Epidermal melanocyte (primary cell): ENCODE measurements at regions not wholly inside any gene's neighbourhood (a gene's known extent, or its start where the extent isn't known, plus 50 kb on each side); places are given as distances from the start of the nearest gene placed in this dataset.

ENCODE experiments used
- DNase-seq: peaks from one replicate; pipeline ENCODE4 v3.0.0; 2011; ENCODE audit warnings: low spot score; ENCODE audit not compliant: insufficient read length

- no peak for DNase-seq
These were observed 306.6 kb downstream of the FAT3 start for GRCh38 chr11:92531065-92531739.

DNA sequence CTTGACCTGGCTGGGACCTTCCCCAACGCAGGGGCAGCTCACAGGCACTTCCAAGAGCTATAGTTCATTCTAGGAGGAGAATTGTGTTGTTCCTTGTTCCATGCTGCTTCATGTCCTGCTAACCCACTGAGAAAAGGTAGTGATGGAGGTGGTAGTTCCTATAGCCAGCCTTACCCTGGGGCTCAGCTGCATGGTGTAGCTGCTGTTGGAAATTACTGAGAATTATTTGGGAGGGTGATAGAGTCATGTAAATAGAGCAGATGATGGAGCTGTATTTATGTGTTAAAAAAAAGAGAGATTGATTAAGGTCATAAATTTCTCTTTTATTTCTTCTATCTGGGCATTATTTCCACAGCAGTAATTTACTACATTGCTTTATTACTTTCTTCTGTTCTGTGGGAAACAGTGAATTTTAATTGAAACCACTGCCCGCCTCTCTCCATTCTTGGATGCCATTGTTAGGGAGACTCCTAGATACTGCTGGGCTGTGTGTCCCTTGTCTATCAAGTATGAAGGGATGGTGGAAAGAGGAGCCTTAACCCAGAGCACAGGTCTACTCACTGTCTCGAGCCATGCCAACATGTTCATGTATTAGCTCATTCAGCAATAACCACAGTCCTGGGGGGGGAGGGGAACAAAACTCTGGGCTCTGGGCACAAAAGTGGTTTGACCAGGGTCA, 309.2 kb downstream of the FAT3 start:
- no peak for DNase-seq

DNA sequence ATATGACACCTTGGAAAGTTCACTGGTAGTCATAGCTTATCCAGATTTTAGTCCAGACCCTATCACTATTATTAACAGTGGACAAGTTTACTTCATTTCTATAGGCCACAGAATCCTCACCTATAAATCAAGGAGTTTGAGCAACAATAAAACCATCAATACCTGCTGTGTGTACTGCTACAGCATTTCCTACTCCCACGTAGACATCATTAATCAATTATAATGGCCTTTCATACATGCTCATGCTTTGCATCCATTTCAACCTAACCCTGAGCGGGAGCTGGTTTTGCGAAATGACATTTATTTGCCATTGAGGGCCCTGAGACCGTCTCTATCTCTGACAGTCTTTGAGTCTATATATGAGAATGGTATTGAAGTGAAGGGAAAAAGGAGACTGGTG, 312.3 kb downstream of the FAT3 start:
- no peak for DNase-seq

- DNase-seq, result no peak
These were observed 315.5 kb downstream of the FAT3 start for GRCh38 chr11:92540096-92540495.

- DNase-seq, result no peak
These were observed 321.4 kb downstream of the FAT3 start for GRCh38 chr11:92545906-92546471.

DNA sequence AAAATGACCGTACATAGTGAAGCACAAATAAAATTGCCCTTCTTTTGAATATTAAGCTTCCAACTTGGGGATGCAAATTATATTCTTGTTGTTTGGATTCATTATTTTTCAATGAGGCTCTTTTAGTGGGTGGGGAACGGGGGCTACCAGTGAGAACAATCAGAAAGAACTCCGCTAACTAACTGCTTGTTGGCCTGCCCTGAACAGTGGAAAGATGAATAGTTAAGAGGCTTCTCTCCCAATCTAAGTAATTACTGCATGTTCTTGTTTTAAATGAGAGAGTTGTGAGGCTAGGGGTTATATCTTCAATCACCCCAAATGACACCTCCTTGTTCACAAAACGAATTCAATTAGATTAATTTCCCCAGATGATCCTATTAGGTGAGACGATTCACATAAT, 322.0 kb downstream of the FAT3 start:
- no peak for DNase-seq

DNA sequence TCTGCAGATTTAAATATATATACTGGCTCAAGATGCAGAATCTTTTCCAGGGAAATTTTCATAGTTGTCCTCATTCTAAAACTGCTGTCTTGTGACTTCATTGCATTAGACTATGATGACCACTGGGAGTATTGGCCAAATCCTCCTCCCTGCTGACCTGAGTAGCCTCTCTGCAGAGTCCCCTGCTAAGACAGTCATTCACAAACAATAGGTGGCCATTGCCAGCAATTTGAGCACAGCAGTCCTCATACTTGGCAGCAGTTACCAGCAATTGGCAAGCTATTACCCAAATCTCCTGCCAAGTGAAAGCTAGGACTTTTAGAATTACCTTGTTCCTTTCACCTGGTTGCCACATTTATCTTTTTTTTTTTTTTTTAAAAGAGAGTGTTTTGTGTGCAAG, 325.8 kb downstream of the FAT3 start:
- no peak for DNase-seq

DNA sequence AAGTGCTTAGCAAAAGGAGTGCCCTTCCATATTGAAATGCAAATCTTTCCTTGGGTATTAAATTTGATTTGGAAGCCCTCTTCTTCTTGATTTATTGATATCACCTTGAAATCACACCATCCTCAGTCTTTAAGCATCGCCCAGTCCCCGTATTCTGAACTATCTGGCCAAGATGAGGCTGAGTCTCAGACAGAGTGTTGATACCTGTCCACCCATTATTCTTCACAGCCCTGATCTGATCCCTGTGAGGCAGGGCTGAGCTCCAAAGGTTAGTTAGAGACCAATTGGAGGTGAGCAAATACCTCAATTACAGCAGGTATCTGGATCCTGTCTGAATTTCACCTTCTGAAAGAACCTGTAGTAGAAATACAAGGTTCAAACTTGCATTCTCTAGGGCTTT, 326.3 kb downstream of the FAT3 start:
- DNase-seq, result no peak

- no peak for DNase-seq
These were observed 328.3 kb downstream of the FAT3 start for GRCh38 chr11:92552942-92553341.

DNA sequence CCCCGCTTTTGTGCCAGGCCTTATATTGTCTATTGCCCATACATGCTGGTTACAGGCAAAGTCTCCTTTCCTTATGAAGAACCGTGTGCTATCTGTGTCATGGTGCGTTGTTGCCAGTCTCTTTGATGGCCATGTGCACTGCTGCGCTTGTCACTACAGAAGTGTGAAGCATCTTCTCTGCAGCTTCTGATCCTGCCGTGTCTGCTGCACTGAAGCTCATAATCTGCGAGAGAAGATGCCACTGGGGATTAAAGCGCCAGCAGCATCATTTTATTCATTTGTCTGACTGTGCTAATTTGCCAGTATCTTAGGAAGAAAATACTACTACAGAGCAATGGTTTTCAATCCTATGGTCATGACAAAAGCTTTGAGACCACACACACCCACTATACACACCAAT, 330.1 kb downstream of the FAT3 start:
- no peak for DNase-seq

DNA sequence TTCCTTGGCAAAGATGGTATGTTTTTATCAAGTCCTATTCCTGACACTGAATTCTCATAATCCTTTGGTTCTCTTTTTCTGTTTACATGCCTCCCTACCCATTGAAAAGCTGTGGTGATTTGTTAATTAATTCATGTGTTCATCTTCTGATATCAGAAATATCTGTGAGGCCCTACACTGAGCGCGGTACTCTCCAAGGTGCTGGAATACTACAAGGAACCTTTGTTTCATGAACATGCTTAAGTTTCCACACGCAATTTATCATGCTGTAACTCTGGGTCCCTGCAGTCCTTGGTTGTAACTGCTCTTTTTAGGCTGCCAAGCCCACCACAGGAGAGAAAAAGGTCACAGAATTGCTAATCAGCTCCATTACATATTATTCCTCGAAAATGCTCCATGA, 331.8 kb downstream of the FAT3 start:
- no peak for DNase-seq

DNA sequence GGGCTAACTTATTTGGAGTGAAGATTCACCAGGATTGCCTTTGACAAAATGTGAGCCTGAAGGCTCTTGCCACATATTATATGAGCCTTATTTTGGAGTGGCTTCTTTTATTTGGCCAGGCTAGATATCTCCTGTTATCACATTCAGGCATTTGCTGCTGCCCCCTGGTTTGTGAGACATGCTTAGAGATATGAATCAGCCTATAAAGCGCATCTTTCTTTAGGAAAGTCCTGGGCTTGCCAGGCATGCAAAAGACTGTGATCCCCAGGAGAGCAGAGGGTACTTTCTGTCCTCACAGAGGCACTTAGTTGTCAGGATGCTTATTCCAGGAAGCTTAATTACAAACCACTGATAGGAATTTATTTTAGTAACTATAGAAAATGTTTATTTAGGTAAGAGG, 333.3 kb downstream of the FAT3 start:
- no peak for DNase-seq

- DNase-seq, result no peak
These were observed 333.7 kb downstream of the FAT3 start for GRCh38 chr11:92558323-92558722.

DNA sequence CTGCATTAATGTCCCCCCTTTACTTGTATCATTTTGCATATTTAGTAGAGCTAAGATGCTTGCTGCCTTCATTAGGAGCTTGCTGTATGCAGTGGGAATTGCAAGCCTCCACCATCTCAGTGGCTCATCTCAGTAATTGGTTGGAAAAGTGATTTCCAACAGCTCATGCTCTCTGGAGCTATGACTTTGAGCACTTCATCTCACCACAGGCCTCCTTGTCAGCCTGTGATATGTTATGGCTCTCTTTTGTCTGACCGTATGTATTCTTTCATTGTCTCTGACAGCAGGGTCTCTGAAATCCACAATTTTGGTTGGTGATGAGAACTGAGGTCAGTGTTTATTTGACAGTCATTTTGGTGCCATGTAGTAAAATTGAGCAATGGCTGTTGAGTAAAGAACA, 345.1 kb downstream of the FAT3 start:
- no peak for DNase-seq

GRCh38 chr11:92572559-92572958, 347.9 kb downstream of the FAT3 start:
- DNase-seq, result no peak

GRCh38 chr11:92576315-92576714, 351.7 kb downstream of the FAT3 start:
- DNase-seq, result no peak

DNA sequence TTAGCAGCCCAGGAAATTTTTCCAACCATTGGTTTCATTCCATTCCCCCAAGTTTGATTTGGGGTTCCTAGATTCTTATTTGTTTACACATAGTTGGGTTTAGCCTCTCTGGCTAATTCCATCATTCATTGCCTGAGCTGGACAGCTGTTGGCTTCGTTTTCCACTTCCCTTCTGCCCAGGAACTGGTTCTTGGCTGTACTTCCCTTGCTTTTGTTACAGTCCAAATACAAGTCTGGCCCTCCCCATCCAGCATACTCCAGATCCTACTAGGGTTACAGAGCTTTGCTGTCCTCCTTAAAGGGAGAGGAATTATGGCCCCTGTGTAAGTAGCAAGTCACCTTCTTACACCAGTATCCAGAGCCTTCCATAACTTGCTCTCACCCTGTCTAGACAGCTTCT, 356.3 kb downstream of the FAT3 start:
- DNase-seq, result no peak

DNA sequence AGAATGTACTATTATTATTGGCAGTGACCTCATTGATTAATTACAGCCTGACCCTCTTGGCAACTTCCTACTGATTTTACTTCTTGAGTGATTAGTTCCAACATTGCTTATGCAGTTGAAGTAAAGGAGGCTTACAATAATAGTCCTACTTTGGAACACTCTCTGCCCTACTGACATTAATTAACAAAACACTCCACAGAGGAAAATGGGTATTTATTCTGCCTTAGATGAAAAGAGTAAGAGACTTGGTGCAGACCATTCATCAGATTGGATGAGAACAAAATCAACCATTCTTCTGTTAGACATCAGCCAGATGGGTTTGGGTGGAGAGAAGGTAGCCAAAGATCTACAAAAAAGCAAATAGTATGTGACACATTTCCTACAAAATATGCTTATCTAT, 363.8 kb downstream of the FAT3 start:
- DNase-seq, result no peak

DNA sequence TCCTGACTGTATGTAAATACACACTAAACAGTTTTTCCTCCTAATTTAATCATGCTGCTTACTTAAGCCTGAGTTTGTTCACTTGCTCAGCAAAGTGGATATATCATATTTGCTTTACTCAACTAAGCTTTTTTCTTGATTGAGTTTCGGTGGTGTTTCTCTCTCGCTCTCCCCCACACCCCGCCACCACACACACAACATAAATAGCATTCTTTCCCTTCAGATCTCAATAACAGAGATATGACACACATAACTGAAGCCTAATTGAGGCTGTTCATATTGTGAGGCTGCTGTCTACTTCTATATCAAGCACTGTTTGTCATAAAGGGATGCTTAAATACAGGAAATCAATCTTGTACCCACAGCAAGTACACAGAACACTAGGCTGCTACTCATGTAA, 364.9 kb downstream of the FAT3 start:
- DNase-seq, result no peak

- no peak for DNase-seq
These were observed 366.9 kb downstream of the FAT3 start for GRCh38 chr11:92591521-92591920.

GRCh38 chr11:92594251-92594650, 369.6 kb downstream of the FAT3 start:
- DNase-seq, result no peak

DNA sequence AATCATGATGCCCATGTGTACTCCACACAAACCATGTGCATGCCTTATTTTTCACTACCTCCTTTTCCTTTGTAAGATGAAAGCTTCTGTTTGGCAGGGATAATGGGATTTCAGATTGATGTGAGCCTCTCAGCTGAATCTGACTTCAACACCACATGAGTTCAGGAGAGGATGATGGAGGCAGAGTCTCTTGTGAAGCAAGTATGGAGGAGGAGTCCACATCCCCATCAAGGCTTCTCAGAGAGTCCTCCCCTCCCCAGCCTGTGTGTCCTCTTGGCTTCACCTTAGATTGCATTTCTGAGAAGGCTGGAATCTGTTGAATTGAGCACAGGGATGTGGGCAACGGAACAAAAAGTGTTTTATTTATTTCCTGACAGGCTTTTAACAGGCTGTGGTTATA, 370.4 kb downstream of the FAT3 start:
- no peak for DNase-seq
